Renal cortical epithelial cell (primary cell): ENCODE measurements at regions not wholly inside any gene's neighbourhood (a gene's known extent, or its start where the extent isn't known, plus 50 kb on each side); places are given as distances from the start of the nearest gene placed in this dataset.

Experiments
- DNase-seq: peaks from one replicate; pipeline ENCODE4 v3.0.0-alpha.2; 2011; ENCODE audit warnings: low read depth

DNA sequence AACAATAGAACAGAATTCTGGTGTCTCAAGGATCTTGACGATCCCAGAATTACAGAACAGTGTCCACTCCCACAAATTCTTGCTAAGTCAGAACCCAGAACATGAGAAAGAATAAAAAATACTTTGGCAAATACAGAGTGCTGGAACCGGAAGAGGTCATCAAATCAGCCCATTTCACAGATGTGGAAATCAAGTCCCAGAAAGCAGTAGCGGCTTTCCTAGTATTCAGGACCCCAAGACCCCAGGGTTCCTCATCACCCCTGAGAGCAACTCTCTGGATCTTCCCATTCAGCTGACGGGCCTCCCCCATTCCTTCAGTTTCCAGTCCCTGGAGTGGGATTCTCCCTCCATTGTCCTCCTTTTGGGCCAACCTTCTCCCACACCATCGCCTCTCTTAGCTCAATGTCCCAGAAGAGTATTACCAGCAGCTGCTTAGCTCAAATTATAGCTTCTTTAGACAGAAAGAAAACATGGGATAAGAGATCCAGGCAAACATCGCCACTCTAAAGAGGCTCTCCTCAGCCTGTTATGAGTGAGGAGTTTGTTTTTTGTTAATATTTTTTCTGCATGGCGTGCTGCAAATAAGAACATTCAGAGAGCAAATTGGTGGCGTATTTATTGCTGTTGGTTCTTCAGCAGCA, 268.3 kb downstream of the MN1 start:
- DNase-seq, result no peak

DNA sequence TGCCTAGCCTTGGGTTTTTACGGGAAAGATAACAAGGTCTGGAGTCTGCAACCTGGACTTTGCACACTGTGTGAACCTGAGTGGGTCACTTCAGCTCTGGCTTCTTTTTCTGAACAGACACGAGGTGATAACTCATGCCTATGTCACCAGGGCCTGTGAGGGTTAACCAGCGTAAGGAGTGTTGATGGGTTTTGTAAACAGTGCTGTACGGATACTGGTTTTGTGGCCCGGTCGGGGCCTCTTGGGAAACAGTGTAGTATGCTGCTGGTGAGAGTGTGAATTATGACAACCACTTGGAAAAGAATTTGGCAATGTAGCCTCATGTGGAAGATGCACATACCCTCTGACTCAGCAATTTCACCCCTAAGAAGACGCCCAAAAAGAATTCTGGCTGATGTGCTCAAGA, 266.8 kb downstream of the MN1 start:
- DNase-seq, result peak; percentile 28

DNA sequence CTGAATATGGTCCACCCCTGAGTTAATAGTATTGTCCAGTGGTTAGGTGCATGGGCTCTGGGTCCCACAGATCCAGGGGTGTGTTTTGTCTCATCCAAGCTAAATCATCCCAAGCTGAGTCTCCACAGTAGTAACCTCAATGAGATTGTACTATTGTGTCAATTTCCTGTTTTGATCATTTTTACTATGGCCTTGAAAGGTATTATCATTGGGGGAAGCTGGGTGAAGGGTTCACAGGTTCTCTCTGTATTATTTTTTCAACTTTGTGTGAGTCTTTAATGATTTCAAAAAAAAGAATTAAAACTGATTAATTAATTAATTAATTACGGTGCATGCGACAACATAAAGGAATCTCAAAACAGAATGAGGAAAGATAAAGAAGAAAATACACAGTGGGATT, 266.1 kb downstream of the MN1 start:
- DNase-seq, result no peak

DNA sequence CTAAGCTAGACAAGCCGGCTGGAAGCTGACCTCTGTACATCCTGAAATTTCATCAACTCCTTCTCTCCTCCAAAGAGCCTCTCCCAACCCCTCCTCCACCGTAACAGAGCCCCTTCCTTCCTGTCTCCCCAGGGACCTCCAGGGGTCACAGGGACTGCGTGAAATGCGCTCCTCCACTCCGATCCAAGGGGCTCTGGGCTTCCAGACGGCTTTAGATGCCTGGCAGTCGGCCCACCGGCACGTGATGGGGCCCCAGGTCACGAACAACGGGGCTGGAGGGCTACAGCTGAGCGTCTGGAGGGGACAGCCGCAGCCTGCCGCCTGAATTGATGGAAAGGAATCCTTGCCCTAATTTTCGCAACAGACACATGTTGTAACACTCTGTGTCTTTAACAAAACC, 264.1 kb downstream of the MN1 start:
- DNase-seq, result no peak

DNA sequence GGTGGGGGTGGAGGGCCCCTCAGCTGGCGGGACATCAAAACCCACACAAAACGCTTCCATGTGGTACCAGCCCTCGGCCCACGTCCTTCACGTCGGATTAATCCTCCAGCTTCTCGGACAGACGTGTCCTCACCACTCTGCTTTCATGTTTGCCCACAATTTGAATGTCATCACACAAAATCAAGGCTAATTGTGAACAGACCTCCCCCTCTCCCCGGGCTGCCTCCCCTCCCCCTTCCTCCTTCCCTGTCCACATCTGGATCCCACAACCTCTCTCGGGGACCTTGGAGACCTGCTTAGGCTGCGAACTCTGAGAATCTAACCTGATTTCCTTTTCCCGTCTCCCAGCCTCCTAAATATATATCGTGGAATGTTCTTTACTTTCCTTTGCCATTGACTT, 262.9 kb downstream of the MN1 start:
- no peak for DNase-seq

DNA sequence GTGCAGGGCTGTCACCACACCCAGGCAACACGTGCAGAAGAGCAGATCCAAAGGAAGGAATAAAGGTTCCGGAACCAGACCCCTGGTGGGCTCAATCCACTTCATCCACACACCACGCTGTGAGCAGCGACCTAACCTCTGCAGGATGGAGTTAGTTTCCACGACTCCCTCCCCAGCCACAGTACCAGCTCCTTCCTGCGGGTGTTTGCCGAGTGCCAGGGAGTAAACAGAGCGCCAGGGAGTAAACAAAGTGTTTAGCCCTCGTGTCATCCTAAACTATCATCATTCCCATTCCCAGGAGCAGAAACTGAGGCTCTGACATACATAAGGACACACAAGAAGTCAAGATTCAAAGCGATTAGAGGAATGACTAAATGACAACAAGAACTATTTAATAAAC, 261.3 kb downstream of the MN1 start:
- DNase-seq, result no peak

DNA sequence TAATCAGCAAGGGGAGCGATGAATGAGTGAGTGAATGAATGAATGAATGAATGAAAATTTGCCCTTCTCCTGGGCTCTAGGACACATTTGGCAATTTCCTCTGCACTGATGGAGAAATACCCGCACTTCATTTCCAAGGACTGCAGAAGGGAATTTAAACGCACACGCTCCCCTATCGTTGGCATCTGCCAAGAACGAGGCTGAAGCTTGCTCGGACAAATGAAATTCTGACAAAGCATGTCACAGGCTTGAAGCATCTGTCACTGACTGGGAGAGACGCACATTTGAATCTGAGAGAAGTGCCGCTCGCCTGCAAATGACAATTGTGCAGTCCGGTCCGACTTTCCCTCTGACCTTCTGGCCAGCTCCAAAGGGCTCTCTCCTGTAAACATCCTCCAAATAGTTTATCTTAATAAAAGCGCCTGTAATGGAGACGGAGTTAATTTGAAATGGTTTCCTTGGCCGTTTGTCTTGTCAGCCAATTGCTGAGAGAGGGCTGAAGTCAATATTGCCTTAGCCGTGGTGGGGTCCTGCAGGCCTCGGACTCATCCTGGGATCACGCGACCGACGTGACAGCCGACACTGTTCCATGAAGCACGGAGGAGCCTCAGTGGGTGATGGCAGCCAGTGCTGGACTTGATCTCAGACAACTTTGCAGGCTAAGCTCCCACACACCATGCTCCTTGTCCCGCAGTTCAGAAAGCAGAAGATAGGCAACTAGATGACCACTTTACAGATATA, 260.7 kb downstream of the MN1 start:
- no peak for DNase-seq

DNA sequence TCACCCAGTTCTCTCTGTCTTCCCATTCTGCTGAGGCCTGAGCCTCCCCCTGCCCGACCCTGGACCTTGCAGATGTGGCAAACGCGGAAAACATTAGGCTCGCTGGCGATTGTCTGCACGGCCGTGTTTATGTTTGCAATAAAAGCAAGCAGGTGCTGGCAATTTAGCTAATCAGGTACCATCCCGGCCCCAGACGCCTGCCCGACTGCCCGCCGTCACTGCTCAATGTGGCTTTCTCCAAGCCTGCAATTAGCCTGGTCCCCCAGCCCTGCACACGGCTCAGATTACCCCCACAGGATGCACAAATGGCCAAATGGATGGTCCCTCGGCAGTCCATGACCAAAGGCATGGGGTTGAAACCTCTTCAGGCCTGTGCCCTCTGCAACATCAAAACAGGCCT, 259.7 kb downstream of the MN1 start:
- no peak for DNase-seq

DNA sequence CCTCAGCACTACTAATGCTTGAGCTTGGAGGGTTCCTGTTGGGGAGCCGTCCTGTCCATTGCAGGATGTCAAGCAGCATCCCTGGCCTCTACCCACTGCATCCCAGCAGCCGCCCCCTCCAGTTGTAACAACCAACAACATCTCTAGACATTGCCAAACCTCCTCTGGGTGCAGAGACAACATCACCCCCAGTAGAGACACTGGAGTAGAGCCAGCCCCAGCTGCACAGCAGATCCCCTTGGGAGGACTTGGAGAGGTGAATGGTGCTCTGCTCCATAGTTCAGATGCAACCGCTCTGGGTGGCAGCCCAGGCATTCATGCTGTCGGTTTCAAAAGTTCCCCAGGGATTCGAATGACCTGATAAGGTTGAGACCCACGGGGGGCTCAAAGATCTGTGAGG, 259.0 kb downstream of the MN1 start:
- no peak for DNase-seq

DNA sequence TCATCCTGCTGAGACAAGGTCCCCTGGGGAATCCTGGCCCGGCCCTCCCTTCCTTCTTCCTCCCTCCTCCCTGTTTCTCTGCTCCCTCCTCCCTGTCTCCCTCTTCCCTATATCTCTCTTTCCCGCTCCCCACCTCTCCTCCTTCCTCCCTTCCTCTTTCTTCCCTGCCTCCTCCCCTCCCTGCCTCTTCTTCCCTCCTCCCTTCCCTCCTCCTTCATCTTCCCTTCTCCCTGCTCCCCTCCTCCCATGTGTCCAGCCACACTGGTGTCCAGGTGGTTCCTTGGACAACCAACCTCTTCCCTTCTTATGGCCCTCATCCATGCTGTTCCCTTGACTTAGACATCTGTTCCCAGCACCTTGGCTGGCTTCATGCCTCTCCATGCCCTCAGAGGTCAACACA, 258.1 kb downstream of the MN1 start:
- DNase-seq, result no peak

DNA sequence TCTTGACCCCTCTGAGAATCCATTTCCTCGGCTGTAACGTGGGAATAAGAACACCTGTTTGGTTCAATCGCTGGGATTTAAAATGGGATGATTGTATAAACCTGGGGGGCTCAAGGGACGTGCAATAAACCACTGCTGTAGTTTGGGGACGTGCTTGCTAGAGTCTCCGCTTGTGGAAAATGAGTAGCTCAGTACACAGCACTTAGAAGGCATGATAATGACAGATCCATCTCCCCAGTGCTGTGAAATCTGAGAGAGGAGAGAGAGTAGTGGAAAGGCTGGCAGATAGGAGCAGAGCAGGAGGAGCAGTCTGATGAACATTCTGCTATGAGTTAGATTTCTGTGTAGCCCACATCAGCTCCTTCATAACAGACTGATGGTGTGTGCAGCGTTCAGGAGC, 256.5 kb downstream of the MN1 start:
- DNase-seq, result no peak

DNA sequence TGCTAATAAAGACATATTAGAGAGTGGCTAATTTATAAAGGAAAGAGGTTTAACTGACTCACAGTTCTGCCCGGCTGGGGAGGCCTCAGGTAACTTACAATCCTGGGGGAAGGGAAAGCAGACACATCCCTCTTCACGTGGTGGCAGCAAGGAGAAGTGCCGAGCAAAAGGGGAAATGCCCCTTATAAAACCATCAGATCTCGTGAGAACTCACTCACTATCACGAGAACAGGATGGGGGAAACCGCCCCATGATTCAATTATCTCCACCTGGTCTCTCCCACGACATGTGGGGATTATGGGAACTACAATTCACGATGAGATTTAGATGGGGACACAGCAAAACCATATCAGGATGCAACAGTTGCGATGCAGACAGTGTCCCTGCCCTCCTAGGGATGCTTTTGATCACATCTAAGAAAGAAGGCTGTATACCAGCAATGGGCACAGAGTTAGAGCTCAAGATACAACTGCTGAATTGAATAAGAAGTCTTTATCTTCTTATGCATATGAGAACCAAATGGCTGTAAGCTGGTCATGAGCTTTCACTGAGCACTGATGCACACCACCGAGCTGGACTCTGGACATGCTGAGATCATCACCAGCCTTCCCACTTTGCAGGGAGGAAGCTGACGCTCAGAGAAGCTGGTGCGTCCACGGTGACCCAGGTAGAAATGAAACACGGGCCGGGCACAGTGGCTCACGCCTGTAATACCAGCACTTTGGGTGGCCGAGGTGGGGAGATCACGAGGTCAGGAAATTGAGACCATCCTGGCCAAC, 255.2 kb downstream of the MN1 start:
- DNase-seq, result peak; percentile 47

DNA sequence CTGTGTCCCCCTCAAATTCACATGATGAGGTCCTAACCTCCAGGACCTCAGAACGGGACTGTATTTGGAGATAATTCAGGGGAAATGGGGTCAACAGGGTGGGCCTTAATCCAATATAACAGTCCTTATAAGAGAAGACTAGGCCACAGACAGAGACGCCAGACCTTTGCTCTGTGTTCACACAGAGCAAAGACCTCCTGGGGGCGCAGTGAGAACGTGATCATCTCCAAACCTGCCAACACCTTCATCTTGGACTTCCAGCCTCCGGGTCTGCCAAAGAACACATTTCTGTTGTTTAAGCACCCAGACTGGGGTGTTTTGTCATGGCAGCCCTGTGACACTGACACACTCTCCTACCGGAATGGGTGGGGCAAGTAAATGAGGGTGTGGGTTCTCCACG, 250.2 kb downstream of the MN1 start:
- no peak for DNase-seq

DNA sequence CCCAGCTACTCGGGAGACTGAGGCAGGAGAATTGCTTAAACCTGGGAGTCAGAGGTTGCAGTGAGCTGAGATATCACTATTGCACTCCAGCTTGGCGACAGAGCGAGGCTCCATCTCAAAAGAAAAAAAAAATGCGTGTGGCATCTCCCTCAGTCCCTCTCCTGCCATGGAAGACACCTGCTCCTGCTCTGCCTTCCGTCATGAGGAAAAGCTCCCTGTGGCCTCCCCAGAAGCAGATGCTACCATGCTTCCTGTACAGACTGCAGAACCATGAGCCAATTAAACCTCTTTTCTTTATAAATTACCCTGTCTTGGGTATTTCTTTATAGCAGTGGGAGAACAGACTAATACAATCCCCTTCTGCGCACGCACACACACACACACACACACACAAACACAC, 249.4 kb downstream of the MN1 start:
- DNase-seq, result no peak

DNA sequence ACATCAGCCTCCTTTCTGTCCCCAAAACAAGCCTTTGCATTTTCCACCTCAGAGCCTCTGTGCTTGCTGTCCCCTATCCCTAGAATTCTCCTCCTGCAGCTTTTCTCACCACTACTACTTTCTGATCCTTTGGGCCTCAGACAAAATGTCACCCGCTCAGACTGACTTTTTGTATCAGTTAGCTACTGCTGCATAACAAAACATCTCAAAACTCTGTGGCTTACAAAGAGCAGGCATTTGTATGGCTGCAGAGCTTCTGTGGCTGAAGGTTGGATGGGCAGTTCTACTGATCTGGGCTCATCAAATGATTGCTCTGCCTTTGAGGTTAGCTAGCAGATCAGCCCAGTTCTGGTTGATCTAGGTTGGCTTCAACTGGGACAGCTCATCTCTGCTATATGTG, 248.7 kb downstream of the MN1 start:
- DNase-seq, result no peak

DNA sequence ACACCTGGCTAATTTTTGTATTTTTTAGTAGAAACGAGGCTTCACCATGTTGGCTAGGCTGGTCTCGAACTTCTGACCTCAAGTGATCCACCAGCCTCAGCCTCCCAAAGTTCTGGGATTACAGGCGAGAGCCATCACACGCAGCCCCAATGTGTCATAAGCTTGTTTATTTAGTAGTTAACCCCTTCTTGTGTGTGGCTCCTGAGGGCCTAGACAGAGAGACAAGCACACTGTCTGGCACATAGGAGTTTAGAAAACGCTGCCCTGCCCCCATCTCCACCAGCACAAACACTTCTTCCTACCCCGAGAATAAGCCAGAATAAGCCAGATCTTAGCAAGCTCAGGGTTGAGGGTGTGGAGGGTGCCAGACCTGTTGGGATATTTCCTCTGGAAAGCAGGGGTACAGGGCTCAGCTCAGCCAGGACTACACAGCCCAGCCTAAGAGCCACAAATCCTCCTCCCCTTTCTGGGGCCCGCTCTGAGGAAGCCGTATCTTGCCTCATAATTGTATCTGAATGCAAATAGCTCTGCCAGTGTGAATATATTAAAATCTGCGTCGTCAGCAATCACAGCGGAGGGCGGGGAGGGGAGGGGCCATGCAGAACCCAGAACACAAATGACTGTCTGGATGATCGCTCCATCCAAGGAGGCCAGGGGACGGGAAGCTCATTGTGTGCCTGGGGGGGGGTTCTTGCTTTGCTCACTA, 247.3 kb downstream of the MN1 start:
- peak; percentile 15 for DNase-seq

DNA sequence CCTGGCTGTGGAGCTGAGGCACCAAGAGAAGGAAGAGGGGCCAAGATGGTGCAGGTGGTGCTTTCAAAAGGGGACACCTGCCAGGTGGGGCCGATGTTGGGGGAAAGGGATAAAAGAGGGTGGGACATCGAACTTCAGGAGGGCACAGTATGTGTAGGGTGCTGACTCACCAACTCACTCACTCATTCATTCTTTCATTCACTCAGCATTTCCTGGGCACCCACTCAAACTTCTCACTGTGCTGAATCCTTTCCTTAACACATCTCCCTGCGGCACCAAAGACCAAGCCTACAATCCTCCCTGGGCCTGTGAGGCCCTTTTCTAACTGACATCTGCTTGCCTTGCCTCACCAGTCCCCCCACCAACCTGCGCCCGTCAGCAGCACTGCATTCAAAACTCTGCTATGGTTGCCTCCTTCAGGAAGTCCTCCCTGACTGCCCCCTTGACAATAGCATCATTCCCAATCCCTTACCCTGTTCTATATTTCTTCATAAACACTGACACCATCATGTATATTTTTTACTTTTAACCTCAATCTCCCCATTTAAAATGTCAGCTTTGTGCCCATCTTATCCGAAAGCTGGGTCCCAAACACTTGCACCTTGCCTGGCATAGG, 246.6 kb downstream of the MN1 start:
- DNase-seq, result no peak

DNA sequence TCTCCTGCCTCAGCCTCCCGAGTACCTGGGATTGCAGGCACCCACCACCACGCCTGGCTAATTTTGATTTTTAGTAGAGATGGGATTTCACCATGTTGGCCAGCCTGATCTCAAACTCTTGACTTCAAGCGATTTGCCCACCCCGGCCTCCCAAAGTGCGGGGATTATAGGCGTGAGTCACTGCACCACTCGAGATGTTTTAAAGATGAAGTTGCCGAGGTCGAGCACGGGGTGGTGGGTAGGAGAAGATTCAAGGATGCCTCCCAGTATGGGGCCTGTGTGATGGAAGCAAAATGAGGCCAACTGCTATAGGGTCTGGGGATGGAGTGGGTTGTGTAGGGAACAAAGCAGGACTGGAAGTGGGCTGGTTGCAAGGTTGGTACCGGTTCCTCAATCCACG, 245.2 kb downstream of the MN1 start:
- DNase-seq, result no peak

DNA sequence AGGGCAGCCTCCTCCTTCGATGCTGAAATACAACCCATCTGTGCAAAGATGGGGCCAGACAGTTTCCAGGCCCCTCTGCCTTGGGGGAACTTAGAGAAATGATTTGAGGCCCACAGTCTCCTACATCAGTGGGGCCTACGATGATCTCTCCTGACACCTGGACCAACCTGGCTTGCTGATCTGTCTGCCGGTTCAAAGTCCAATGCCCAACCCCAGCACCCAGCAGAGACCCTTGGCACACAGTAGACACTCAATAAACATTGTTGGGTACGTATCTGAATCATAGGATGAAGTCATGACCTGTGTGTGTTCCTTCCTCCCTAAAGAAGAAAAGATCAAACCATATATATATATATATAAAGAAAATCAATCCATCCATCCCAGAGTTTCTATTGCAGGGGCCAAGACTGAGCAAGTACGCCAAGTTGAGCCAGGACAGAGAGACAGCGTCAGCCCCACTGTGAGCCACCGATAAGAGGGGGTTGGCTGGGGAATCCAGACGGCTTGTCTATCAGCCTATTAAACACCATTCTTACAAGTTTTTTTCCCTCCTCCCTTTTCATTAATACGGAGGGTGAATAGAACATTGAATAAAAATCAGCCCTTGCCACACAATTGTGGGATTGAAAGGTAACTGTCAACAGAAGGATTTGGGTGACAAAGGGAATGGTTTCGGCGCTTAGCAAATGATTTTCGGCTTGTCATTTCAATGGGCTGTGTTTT, 244.1 kb downstream of the MN1 start:
- no peak for DNase-seq

DNA sequence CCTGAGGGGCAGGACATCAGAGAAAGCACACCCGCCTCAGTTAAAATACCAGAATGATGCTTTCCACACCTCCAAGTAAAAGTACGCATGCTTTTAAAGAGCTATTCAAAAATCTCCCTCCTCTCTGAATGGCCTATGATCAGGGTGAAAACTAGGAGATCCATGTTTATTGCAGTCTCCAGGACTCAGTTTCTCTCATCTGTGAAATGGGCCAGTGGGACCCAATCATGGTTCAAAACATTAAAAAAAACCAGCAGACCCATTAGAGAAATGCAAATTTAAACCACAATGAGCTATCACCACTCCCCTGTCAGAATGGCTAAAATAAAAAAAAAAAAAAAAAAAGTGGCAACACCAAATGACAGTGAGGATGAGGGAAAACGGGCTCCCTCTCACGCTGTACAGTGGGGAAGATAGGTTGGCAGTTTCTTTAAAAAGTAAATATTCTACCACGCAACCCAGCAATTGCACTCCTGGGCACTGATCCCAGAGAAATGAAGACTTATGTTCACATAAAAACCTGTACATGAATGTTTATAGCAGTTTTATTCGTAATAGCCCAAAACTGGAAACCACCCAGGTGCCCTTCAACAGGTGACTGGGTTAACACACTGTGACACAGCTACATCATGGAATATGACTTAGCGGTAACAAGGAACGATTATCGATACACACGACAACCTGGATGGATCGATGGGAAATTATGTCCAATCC, 242.7 kb downstream of the MN1 start:
- DNase-seq, result no peak

DNA sequence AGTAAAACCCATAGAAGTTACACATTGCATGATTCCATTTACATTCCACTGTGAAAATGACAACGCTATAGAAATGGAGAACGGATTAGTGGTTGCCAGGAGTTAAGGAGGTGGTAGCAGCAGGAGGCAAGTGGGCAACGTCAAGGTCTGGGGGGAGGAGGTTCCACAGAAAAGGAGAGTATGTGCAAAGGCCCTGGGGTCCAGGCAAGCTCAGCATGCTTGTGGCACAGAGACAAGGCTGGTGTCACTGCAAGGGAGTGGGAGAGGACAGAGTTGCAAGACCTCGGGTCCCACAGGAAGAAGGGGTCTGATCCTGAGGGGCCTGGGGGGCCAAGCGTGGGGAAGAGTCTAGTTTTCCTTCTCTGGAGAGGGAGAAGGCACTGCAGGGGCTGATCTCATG, 240.8 kb downstream of the MN1 start:
- DNase-seq, result no peak
